PC-9 (cell line): ENCODE measurements at regions not wholly inside any gene's neighbourhood (a gene's known extent, or its start where the extent isn't known, plus 50 kb on each side); places are given as distances from the start of the nearest gene placed in this dataset.

Source experiments
- EZH2 ChIP-seq: fragments of 200-600 bp; sonication (generic); IDR thresholded peaks from 2 replicates; pipeline ENCODE4 v1.8.0; 2017; ENCODE audit warnings: antibody characterized with exemption, low read depth
- TF ChIP-seq, protein P1 (sequence below): fragments of 200-600 bp; sonication (generic); conservative IDR thresholded peaks from 2 replicates; pipeline ENCODE4 v1.6.1; 2017; ENCODE audit warnings: mixed run types, antibody characterized with exemption, mild to moderate bottlenecking, moderate library complexity

DNA sequence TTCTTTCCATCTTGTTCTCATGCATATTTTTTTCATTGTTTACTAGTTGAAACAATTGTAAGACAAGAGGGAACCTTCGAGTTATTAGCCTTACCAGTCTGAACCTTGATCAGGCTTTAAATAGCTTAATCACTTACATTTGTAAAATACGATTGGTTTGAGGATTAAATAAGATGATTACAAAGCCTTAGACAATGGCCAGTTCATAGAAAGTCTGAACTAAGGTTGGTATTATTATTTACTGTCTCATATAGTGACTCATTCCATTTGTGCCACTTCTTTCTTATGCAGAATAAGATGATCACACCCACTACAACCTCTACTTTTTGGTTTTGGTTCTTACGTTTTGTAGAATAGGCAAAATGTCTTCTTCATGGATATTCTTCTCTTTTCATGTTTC lies 94.1 kb downstream of the RPE65 start:
- TF ChIP-seq, protein P1, sequence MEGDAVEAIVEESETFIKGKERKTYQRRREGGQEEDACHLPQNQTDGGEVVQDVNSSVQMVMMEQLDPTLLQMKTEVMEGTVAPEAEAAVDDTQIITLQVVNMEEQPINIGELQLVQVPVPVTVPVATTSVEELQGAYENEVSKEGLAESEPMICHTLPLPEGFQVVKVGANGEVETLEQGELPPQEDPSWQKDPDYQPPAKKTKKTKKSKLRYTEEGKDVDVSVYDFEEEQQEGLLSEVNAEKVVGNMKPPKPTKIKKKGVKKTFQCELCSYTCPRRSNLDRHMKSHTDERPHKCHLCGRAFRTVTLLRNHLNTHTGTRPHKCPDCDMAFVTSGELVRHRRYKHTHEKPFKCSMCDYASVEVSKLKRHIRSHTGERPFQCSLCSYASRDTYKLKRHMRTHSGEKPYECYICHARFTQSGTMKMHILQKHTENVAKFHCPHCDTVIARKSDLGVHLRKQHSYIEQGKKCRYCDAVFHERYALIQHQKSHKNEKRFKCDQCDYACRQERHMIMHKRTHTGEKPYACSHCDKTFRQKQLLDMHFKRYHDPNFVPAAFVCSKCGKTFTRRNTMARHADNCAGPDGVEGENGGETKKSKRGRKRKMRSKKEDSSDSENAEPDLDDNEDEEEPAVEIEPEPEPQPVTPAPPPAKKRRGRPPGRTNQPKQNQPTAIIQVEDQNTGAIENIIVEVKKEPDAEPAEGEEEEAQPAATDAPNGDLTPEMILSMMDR, result no peak
- no peak for TF ChIP-seq EZH2
